GM06990 (cell line): ENCODE measurements at regions not wholly inside any gene's neighbourhood (a gene's known extent, or its start where the extent isn't known, plus 50 kb on each side); places are given as distances from the start of the nearest gene placed in this dataset.
A peak's percentile ranks its signal among the peaks of the same experiment; 100 is the strongest.
"Not testable (repeated sequence)": the region's sequence is repeated elsewhere in the genome, so short reads cannot be mapped to it uniquely, and the experiment has no call there.

ENCODE experiments used
- DNase-seq: peaks from one replicate; pipeline ENCODE4 v3.0.0-alpha.2; 2011; ENCODE audit not compliant: insufficient read length; ENCODE audit errors: extremely low read depth
- H3K27me3 ChIP-seq: replicated peaks from 2 replicates; pipeline ENCODE4 v1.6.0; 2011; ENCODE audit warnings: low read length; ENCODE audit not compliant: control insufficient read depth, insufficient read depth
- H3K36me3 ChIP-seq: 2 replicates; pipeline ENCODE4 v1.5.1; 2011; ENCODE audit warnings: low read length; ENCODE audit not compliant: control insufficient read depth, insufficient read depth
- H3K4me3 ChIP-seq: replicated peaks from 2 replicates; pipeline ENCODE4 v1.5.1; 2011; ENCODE audit warnings: low read depth, mild to moderate bottlenecking, control low read depth, low read length
- TF ChIP-seq, protein P1 (sequence below): IDR thresholded peaks from 2 replicates; pipeline ENCODE4 v1.5.1; 2011; ENCODE audit warnings: low read length, control low read depth, mild to moderate bottlenecking, inconsistent platforms; ENCODE audit not compliant: insufficient read depth, poor library complexity, severe bottlenecking

DNA sequence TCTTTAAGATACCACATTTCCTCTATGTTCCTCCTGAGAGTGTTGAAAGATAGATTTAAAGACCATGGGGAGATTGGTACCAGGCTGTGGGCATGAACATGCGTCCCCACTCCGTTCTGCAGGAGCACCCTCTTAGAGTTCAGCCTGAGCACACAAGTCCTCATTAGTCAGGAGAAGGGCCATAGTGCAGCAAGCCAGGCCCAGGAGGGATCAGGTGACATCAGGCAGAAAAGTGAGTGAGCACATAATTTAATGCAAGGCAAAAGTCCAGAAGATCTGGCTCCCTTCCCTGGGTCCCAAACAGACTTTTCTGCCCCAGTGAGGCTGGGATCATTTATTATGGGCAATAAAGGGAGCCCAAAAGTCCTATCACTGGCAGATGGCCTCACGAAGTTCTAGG lies 263.7 kb upstream of the AGTR2 start:
- no peak for DNase-seq
- H3K36me3 ChIP-seq: no peaks in the 10 kb centered on the region; the same call in 1 of the 2 replicates
- no peak overlapping the region for H3K4me3 ChIP-seq
- TF ChIP-seq, protein P1, sequence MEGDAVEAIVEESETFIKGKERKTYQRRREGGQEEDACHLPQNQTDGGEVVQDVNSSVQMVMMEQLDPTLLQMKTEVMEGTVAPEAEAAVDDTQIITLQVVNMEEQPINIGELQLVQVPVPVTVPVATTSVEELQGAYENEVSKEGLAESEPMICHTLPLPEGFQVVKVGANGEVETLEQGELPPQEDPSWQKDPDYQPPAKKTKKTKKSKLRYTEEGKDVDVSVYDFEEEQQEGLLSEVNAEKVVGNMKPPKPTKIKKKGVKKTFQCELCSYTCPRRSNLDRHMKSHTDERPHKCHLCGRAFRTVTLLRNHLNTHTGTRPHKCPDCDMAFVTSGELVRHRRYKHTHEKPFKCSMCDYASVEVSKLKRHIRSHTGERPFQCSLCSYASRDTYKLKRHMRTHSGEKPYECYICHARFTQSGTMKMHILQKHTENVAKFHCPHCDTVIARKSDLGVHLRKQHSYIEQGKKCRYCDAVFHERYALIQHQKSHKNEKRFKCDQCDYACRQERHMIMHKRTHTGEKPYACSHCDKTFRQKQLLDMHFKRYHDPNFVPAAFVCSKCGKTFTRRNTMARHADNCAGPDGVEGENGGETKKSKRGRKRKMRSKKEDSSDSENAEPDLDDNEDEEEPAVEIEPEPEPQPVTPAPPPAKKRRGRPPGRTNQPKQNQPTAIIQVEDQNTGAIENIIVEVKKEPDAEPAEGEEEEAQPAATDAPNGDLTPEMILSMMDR: no peak
- H3K27me3 ChIP-seq: no peaks in the 10 kb centered on the region; the same call in 1 of the 2 replicates

DNA sequence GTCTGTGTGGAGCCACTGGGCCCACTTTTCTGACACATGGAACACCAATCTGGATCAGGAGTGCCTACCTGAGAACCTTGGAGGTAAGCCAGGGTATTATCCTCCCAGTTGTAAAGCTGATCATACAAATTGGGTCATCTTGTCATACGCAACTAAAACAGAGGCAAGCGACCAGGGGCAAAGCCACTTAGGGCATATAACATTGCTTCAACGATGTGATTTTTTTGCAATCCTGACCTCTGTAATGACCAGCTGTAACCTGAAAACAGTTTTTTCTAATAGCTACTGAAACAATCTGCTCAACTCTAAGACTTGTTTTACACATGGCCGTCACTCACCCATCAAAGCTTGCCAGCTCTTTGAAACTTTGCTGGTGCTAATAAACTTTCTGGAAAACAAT lies 261.5 kb upstream of the AGTR2 start:
- Histone ChIP-seq H3K27me3 (no peaks in the 10 kb centered on the region; the same call in 1 of the 2 replicates), H3K36me3 (no peaks in the 10 kb centered on the region; the same call in 1 of the 2 replicates), H3K4me3 (no peak overlapping the region)
- no peak for DNase-seq
- TF ChIP-seq, protein P1: no peak

DNA sequence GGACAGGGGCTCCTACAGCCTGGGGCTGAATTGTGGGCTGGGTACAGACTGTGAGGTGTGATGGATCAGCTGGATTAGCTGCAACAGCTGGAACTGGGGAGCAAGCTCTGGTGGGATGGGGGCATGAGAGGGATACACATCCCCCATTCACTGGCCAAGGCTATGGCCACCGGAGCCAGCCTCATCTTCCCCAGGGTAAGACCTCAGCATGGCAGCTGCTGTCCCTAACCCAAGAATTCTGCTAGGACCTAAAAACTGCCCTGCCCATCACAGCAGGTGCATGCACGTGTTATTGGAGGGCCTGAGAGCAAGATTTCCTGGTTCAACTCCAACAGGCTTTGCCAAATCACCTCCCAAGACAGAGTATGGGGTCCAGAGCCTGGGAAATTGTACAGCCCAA lies 258.6 kb upstream of the AGTR2 start:
- TF ChIP-seq, protein P1: no peak
- Histone ChIP-seq H3K4me3 (no peak overlapping the region), H3K27me3 (no peaks in the 10 kb centered on the region; the same call in 1 of the 2 replicates), H3K36me3 (no peaks in the 10 kb centered on the region)
- DNase-seq: peak; percentile 54

DNA sequence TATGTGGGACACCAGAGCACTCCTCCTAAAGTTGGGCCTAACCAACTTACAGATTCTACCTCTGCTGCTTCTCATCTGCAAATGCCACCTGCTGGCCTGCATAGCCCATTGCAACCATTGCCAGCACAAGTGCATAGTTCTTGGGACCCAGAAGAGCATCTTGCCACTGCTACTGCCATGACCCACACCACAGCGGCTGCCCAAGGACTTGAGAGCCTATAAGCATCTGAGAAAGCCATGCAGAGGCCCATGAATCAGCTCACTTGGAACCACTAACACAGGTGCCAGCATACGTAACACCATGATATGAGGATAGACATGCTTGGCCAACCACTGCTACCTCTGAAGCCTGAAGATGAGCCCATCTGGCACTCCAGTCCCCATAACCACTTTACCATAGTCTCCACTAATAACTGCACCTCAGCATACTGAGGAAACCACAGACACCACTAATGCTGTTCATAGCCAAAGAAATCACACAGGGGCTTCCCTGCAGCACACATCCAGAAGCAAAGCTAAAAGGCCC lies 258.1 kb upstream of the AGTR2 start:
- no peak overlapping the region for H3K4me3 ChIP-seq
- peak; percentile 80 for DNase-seq
- no peaks in the 10 kb centered on the region; the same call in 1 of the 2 replicates for H3K27me3 ChIP-seq
- TF ChIP-seq, protein P1: peak; percentile 79
- H3K36me3 ChIP-seq: no peaks in the 10 kb centered on the region

DNA sequence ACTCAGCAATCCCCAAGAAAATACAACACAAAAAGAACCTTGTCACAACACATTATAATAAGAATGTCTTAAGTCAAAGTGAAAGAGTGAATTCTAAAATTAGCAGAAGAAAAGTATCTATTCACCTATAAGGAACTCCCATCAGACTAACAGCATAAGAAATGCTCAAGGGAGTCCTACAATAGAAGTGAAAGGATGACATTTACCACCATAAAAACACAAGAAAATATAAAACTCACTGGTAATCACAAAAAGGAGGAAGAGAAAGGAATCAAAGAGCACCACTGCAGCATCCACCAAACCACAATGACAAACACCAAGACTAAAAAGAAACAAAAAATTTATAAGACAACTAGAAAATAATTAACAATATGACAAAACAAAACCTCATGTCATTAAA lies 257.0 kb upstream of the AGTR2 start:
- DNase-seq: peak; percentile 79
- TF ChIP-seq, protein P1: no peak
- Histone ChIP-seq H3K36me3 (no peaks in the 10 kb centered on the region), H3K27me3 (no peaks in the 10 kb centered on the region), H3K4me3 (no peak overlapping the region)

DNA sequence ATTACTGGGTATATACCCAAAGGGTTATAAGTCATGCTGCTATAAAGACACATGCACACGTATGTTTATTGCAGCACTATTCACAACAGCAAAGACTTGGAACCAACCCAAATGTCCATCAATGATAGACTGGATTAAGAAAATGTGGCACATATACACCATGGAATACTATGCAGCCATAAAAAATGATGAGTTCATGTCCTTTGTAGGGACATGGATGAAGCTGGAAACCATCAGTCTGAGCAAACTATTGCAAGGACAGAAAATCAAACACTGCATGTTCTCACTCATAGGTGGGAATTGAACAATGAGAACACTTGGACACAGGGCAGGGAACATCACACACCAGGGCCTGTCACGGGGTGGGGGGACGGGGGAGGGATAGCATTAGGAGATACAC lies 254.9 kb upstream of the AGTR2 start:
- not testable (repeated sequence) for H3K36me3 ChIP-seq, H3K27me3 ChIP-seq, H3K4me3 ChIP-seq, DNase-seq
